ENCODE measurements at regions not wholly inside any gene's neighbourhood (a gene's known extent, or its start where the extent isn't known, plus 50 kb on each side); places are given as distances from the start of the nearest gene placed in this dataset.

GRCh38 chr10:36381748-36382147 is 739.7 kb upstream of the FZD8 start:
- no peak for DNase-seq

GRCh38 chr10:36380538-36380937 is 738.4 kb upstream of the FZD8 start:
- no peak for DNase-seq

- DNase-seq, result no peak
Measured at GRCh38 chr10:36375107-36375506, 733.0 kb upstream of the FZD8 start.

- no peak for DNase-seq
Measured at GRCh38 chr10:36373424-36374096, 731.5 kb upstream of the FZD8 start.

GRCh38 chr10:36367362-36367761 is 725.3 kb upstream of the FZD8 start:
- no peak for DNase-seq

GRCh38 chr10:36366843-36367242 is 724.7 kb upstream of the FZD8 start:
- DNase-seq, result no peak

GRCh38 chr10:36366065-36366464 is 724.0 kb upstream of the FZD8 start:
- no peak for DNase-seq

GRCh38 chr10:36362257-36362656 is 720.2 kb upstream of the FZD8 start:
- no peak for DNase-seq

- DNase-seq, result no peak
Measured at GRCh38 chr10:36358736-36359135, 716.6 kb upstream of the FZD8 start.

- DNase-seq, result no peak
Measured at GRCh38 chr10:36354633-36355032, 712.5 kb upstream of the FZD8 start.

GRCh38 chr10:36351159-36351558 is 709.1 kb upstream of the FZD8 start:
- DNase-seq, result no peak

GRCh38 chr10:36349445-36350078 is 707.5 kb upstream of the FZD8 start:
- DNase-seq, result peak in 1 of 51 donors; percentile 10

GRCh38 chr10:36345807-36346206 is 703.7 kb upstream of the FZD8 start:
- peak in 1 of 51 donors; percentile 23 for DNase-seq

- no peak for DNase-seq
Measured at GRCh38 chr10:36345175-36345533, 703.1 kb upstream of the FZD8 start.

GRCh38 chr10:36344240-36345174 is 702.4 kb upstream of the FZD8 start:
- no peak for DNase-seq

GRCh38 chr10:36342781-36343180 is 700.7 kb upstream of the FZD8 start:
- no peak for DNase-seq

GRCh38 chr10:36341471-36341870 is 699.4 kb upstream of the FZD8 start:
- DNase-seq, result no peak

GRCh38 chr10:36336315-36336714 is 694.2 kb upstream of the FZD8 start:
- DNase-seq, result no peak

- DNase-seq, result no peak
Measured at GRCh38 chr10:36333446-36333845, 691.4 kb upstream of the FZD8 start.

- no peak for DNase-seq
Measured at GRCh38 chr10:36332926-36333325, 690.8 kb upstream of the FZD8 start.

- no peak for DNase-seq
Measured at GRCh38 chr10:36331121-36331520, 689.0 kb upstream of the FZD8 start.

- DNase-seq, result no peak
Measured at GRCh38 chr10:36325815-36326214, 683.7 kb upstream of the FZD8 start.

- no peak for DNase-seq
Measured at GRCh38 chr10:36324831-36325230, 682.7 kb upstream of the FZD8 start.

All from hypothalamus (tissue), 51 donors.